K562 (cell line): ENCODE measurements at regions not wholly inside any gene's neighbourhood (a gene's known extent, or its start where the extent isn't known, plus 50 kb on each side); places are given as distances from the start of the nearest gene placed in this dataset.

Experiments
- ATAC-seq: fragments of 200-7000 bp; cut with Tn5 transposase; 3 replicates; pipeline ENCODE4 v1.9.1; 2020; ENCODE audit warnings: moderate library complexity
- BruUV-seq: library from RNA; stranded (reverse); fragments of 400-500 nt; replicated peaks from 2 replicates; lab custom pipeline; 2021; lab: Mats Ljungman, UMichigan
- CTCF ChIA-PET: fragments of 300-600 bp; formaldehyde crosslinking; extraction: SDS; loops from one replicate; lab custom pipeline; 2021; ENCODE audit warnings: low intra/inter-chr PET ratio; lab: Yijun Ruan, JAX
- POLR2A ChIA-PET: fragments of 300-600, 350-650 bp; sonication (Branson Sonifier 250); formaldehyde crosslinking; extraction: SDS; loops from one replicate; lab custom pipeline; 2021; ENCODE audit warnings: antibody characterized with exemption, inconsistent platforms; lab: Yijun Ruan, JAX
- DNase-seq, 4 experiments: peaks; one replicate each; pipeline versions ENCODE4 v3.0.0 to v3.0.0-alpha.2; 2011 to 2018; ENCODE audit warnings: low spot score in 3 of 4, mixed read lengths in 3 of 4; ENCODE audit errors: extremely low read depth in 1 of 4
- FAIRE-seq: peaks from 2 replicates; lab custom pipeline; 2011; peaks lifted over from hg19 to GRCh38; lab: Jason Lieb, UNC
- H2AFZ ChIP-seq: 2 replicates; pipeline ENCODE4 v1.6.0; 2011; ENCODE audit warnings: low read depth, low read length, control low read depth, inconsistent platforms
- H3K27ac ChIP-seq: fragments of 200-600 bp; 3 replicates; pipeline ENCODE4 v1.8.0; 2011; ENCODE audit warnings: low read depth, mild to moderate bottlenecking, control low read depth, inconsistent platforms, low read length, moderate library complexity, mixed read lengths; ENCODE audit errors: extremely low read depth
- H3K27me3 ChIP-seq, 2 experiments: fragments of 300-600 bp in 1 of 2; 2 replicates in 1 of 2; 3 replicates in 1 of 2; pipeline versions ENCODE4 v1.6.0 to v1.8.0; 2011; ENCODE audit warnings: inconsistent platforms in 2 of 2, low read length in 2 of 2, mild to moderate bottlenecking in 1 of 2, mixed read lengths in 1 of 2, moderate library complexity in 1 of 2; ENCODE audit not compliant: control insufficient read depth in 2 of 2, insufficient read depth in 2 of 2
- H3K36me3 ChIP-seq: fragments of 300-600 bp; 3 replicates; pipeline ENCODE4 v1.8.0; 2011; ENCODE audit warnings: mild to moderate bottlenecking, low read length, inconsistent platforms; ENCODE audit not compliant: control insufficient read depth, insufficient read depth
- H3K4me1 ChIP-seq, 2 experiments: fragments of 200-600 bp in 1 of 2; replicated peaks in 1 of 2; 2 replicates in 1 of 2; 3 replicates in 1 of 2; pipeline versions ENCODE4 v1.5.1 to v1.8.0; 2011; ENCODE audit warnings: inconsistent platforms in 2 of 2, low read length in 2 of 2, mild to moderate bottlenecking in 1 of 2, mixed read lengths in 1 of 2, moderate library complexity in 1 of 2; ENCODE audit not compliant: control insufficient read depth in 2 of 2, insufficient read depth in 2 of 2
- H3K4me2 ChIP-seq: 2 replicates; pipeline ENCODE4 v1.6.1; 2011; ENCODE audit warnings: low read length, control low read depth, inconsistent platforms, mixed read lengths; ENCODE audit not compliant: insufficient read depth
- H3K4me3 ChIP-seq: fragments of 200-600 bp; sonication (generic), shearing (Covaris generic); 2 replicates; pipeline ENCODE4 v1.5.1; 2016; ENCODE audit warnings: control low read depth, inconsistent platforms
- H3K79me2 ChIP-seq: fragments of 200-600 bp; 3 replicates; pipeline ENCODE4 v1.8.0; 2011; ENCODE audit warnings: low read length, inconsistent platforms; ENCODE audit not compliant: control insufficient read depth, insufficient read depth
- H3K9ac ChIP-seq, 2 experiments: 2 replicates each; pipeline versions ENCODE4 v1.6.0 to v1.6.1; 2011; ENCODE audit warnings: low read depth in 2 of 2, low read length in 2 of 2, control low read depth in 1 of 2, inconsistent platforms in 1 of 2, mild to moderate bottlenecking in 1 of 2, mixed read lengths in 1 of 2; ENCODE audit not compliant: insufficient read depth in 1 of 2
- H3K9me1 ChIP-seq: one replicate; pipeline ENCODE4 v1.6.0; 2011; ENCODE audit warnings: inconsistent platforms, mild to moderate bottlenecking, low read length, moderate library complexity; ENCODE audit not compliant: control insufficient read depth, insufficient read depth
- H3K9me3 ChIP-seq: replicated peaks from 2 replicates; pipeline ENCODE4 v1.5.1; 2011; ENCODE audit warnings: low read depth, low read length, inconsistent platforms; ENCODE audit not compliant: control insufficient read depth, insufficient read depth
- H4K20me1 ChIP-seq: replicated peaks from 2 replicates; pipeline ENCODE4 v1.6.1; 2011; ENCODE audit warnings: low read length, inconsistent platforms, mixed read lengths; ENCODE audit not compliant: control insufficient read depth, insufficient read depth
- CBFB ChIP-seq: sonication (generic); formaldehyde crosslinking; IDR thresholded peaks from 2 replicates; pipeline ENCODE4 v1.4.0; 2020; ENCODE audit warnings: mild to moderate bottlenecking, missing genetic modification reagents
- CSDE1 ChIP-seq, 2 experiments: fragments of 450-650 bp; IDR thresholded peaks; 2 replicates each; pipeline ENCODE4 v1.6.1; 2016; ENCODE audit warnings: mild to moderate bottlenecking in 1 of 2
- MCM2 ChIP-seq: fragments of 450-650 bp; IDR thresholded peaks from 2 replicates; pipeline ENCODE4 v1.6.1; 2017; ENCODE audit warnings: low read depth, mild to moderate bottlenecking
- MECOM ChIP-seq: fragments of 250-450 bp; sonication (Bioruptor Pico); IDR thresholded peaks from 2 replicates; pipeline ENCODE4 v1.8.0; 2022; ENCODE audit warnings: inconsistent platforms
- POLR3G ChIP-seq: IDR thresholded peaks from 2 replicates; pipeline ENCODE4 v1.6.1; 2011; ENCODE audit not compliant: insufficient read length, insufficient replicate concordance; ENCODE audit errors: extremely low read depth
- PRMT5 ChIP-seq: sonication (generic); formaldehyde crosslinking; IDR thresholded peaks from 2 replicates; pipeline ENCODE4 v1.5.0; 2020; ENCODE audit warnings: missing genetic modification reagents
- ZNF431 ChIP-seq: sonication (generic); formaldehyde crosslinking; IDR thresholded peaks from 2 replicates; pipeline ENCODE4 v1.8.0; 2022; ENCODE audit warnings: mild to moderate bottlenecking, missing genetic modification reagents
- WGBS: fragments of 100-300 bp; shearing (Covaris generic); methylation state at CpG from one replicate; pipeline ENCODE4 v1.1.6; 2016; ENCODE audit warnings: low coverage, mixed read lengths; ENCODE audit not compliant: insufficient coverage; ENCODE audit errors: missing lambda C conversion rate; 5-methylcytosine and 5-hydroxymethylcytosine counted together
- in situ Hi-C: fragments of 300-500 bp; cut with MboI; formaldehyde crosslinking; loops from 4 replicates; pipeline ENCODE4 v1.15.0; 2018; ENCODE audit warnings: inconsistent platforms, mixed read lengths
- intact Hi-C: fragments of 100-400 bp; cut with micrococcal nuclease; formaldehyde crosslinking; loops from 2 replicates; pipeline ENCODE4 v1.14.2; 2022
- TF ChIP-seq, protein P1 (sequence below), 2 experiments: fragments of 250-450 bp in 1 of 2; fragments of 450-650 bp in 1 of 2; sonication (Bioruptor Pico) in 1 of 2; IDR thresholded peaks; 2 replicates each; pipeline versions ENCODE4 v1.6.1 to v1.8.0; 2016 to 2021; ENCODE audit warnings: mild to moderate bottlenecking in 2 of 2, moderate library complexity in 2 of 2, missing compliant biosample characterization in 1 of 2, missing genetic modification characterization in 1 of 2

DNA sequence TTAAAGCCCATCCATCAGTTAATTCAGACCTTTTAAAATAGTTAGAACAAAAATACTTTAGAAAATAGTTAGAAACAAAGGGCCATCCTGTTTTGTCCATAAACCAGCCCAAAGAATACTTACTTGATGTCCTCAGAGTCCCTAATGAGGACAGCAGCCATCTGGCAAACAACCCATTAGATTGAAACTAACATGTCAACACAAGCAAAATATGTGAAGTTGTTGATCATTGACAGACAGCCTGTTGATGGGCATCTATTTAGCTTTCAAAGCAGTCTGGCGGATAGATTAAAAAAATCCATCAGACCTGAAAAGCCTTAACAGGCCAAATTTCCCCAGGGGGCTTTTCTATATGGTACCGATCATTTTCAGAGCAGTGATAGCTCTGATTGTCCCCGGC, 154.2 kb upstream of the TSHZ2 start:
- no peaks in the 10 kb centered on the region for H4K20me1 ChIP-seq
- H3K27me3 ChIP-seq: no peaks in the 10 kb centered on the region
- CTCF ChIA-PET: no interaction called here
- H3K9me3 ChIP-seq: no peaks in the 10 kb centered on the region
- TF ChIP-seq CSDE1 (IDR thresholded peaks at IDR 0.05) (no peak), ZNF431 (CRISPR knock-in tag) (no peak), CBFB (CRISPR knock-in tag) (no peak), MECOM (CRISPR knock-in tag) (no peak), MCM2 (no peak), POLR3G (no peak), PRMT5 (no peak)
- TF ChIP-seq, protein P1, sequence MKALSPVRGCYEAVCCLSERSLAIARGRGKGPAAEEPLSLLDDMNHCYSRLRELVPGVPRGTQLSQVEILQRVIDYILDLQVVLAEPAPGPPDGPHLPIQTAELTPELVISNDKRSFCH (CRISPR knock-in tag; IDR thresholded peaks at IDR 0.05): no peak
- TF ChIP-seq, protein P1 (tag; IDR thresholded peaks at IDR 0.05): no peak
- H3K36me3 ChIP-seq: no peaks in the 10 kb centered on the region
- no peak overlapping the region for H2AFZ ChIP-seq
- ATAC-seq: no peak
- no peaks in the 10 kb centered on the region for H3K9me1 ChIP-seq
- H3K4me3 ChIP-seq: no peak overlapping the region
- no peak for DNase-seq
- no peaks in the 10 kb centered on the region for H3K79me2 ChIP-seq
- H3K4me1 ChIP-seq: no peaks in the 10 kb centered on the region
- intact Hi-C loops: no loop called here
- no peak for FAIRE-seq
- no TSS peak for BruUV-seq
- no peak overlapping the region for H3K9ac ChIP-seq
- 4% methylated on average over 3 of the region's 3 CpGs for WGBS
- POLR2A ChIA-PET: interaction anchor here (0.9 kb wide), 1 partner anchor 18 kb away, joined by 3 read pairs; no protein-coding TSS in a partner anchor
- H3K27ac ChIP-seq: no peak overlapping the region
- in situ Hi-C loops: no loop called here
- H3K4me2 ChIP-seq: no peak overlapping the region
